D721Med (cell line): ENCODE measurements at regions not wholly inside any gene's neighbourhood (a gene's known extent, or its start where the extent isn't known, plus 50 kb on each side); places are given as distances from the start of the nearest gene placed in this dataset.

ENCODE experiments used
- DNase-seq: peaks from one replicate; pipeline ENCODE4 v3.0.0; 2011; ENCODE audit warnings: low spot score; ENCODE audit not compliant: insufficient read length
- FAIRE-seq: peaks from 2 replicates; lab custom pipeline; 2011; peaks lifted over from hg19 to GRCh38; lab: Jason Lieb, UNC
- TF ChIP-seq, protein P1 (sequence below): IDR thresholded peaks from 2 replicates; pipeline ENCODE4 v1.5.1; 2012; ENCODE audit warnings: mild to moderate bottlenecking, control low read depth; ENCODE audit not compliant: insufficient read depth; ENCODE audit errors: missing control alignments

DNA sequence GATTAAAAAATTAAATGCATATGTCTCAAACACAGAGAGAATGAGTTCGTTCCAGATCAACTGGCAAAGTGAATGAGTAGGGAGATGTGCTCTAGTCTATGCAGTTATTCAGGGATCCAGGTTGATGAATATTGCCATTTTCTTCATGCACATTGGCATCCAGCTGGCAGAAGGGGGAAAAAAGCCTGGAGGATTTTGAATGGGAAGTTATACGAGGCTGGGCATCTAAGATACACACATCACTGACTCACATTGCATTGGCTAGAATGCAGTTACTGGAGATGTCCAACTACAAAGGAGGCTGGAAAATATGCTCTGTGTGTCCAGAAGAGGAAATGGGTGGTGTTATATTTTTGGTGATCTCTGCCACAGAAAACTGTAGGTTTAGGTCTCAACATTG, 270.9 kb upstream of the FIGN start:
- no peak for DNase-seq
- FAIRE-seq: no peak
- TF ChIP-seq, protein P1, sequence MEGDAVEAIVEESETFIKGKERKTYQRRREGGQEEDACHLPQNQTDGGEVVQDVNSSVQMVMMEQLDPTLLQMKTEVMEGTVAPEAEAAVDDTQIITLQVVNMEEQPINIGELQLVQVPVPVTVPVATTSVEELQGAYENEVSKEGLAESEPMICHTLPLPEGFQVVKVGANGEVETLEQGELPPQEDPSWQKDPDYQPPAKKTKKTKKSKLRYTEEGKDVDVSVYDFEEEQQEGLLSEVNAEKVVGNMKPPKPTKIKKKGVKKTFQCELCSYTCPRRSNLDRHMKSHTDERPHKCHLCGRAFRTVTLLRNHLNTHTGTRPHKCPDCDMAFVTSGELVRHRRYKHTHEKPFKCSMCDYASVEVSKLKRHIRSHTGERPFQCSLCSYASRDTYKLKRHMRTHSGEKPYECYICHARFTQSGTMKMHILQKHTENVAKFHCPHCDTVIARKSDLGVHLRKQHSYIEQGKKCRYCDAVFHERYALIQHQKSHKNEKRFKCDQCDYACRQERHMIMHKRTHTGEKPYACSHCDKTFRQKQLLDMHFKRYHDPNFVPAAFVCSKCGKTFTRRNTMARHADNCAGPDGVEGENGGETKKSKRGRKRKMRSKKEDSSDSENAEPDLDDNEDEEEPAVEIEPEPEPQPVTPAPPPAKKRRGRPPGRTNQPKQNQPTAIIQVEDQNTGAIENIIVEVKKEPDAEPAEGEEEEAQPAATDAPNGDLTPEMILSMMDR: no peak

DNA sequence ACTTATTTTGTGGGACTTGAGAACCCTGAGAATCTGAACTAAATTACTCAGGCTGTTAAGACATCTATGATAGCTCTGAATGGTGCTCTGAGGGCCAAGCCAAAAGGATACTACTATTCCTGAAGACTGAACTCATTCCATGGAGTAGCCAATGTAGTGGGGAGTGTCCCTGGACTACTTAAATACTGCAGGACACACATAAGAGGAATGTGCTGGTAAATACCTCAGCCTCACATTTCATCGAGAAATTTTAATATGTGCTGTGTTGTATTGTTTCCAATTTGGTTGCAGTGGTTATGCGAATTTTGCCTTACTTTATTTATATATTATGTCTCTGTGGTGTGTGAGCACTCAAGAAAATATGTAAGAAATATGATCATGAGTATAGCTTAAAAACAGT, 264.4 kb upstream of the FIGN start:
- FAIRE-seq (no peak), DNase-seq (no peak)
- TF ChIP-seq, protein P1: no peak

DNA sequence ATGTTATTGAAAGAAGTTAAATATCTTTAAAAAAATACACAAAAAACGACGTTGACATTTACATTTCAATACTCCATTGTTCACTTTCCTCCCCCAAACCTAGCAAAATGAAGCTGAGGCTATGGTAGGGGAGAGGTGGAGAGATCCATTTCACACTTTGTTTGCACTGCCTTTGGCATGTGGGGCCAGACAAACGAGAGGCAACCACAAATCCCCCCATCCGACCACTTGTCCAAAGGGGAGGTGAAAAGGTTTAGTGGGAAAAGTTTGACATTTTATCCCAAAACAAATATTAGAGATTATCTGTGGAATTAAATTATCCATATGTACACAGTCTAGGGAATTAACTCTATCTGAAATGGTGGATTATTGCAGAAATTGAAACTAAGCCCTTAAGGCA, 261.7 kb upstream of the FIGN start:
- no peak for DNase-seq
- TF ChIP-seq, protein P1: no peak
- no peak for FAIRE-seq

DNA sequence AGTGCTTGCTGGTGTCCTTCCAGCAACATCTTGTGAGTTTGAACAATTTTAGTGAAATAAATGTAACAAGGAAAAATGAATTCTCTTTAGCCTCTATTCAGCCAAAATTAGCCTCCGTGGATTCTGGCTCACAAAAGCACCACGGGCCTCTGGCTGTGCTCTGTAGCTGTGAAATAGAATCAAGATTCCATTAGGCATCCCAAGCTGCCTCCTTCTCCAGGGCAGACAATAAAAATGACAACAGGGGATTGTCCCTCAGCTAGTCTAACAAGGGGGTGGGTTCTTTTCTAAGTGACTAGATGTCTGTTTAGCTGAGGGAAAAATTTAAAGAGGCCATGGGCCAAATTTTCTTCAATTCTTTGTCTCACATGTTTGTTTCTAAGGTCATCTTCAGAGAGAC, 254.7 kb upstream of the FIGN start:
- TF ChIP-seq, protein P1: no peak
- no peak for FAIRE-seq
- DNase-seq: no peak

DNA sequence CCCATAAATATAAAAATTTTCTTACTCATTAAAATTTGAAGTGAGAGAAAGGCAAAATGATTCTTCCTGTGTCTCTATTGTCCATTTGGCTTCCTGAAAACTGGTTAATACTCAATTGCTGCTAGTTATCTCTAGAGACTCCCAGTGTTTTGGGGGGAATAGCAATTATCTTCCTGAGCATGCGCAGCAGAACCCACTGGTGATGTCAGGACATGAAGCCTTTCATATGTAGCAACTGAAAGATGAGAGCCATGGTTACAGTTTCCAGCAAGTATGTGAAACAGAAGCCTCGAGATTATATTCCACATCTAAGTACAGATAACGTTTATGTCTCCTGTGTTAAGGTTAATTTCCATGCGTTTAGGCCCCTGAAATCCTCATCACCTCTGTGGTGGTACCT, 254.3 kb upstream of the FIGN start:
- no peak for DNase-seq
- TF ChIP-seq, protein P1: no peak
- no peak for FAIRE-seq

DNA sequence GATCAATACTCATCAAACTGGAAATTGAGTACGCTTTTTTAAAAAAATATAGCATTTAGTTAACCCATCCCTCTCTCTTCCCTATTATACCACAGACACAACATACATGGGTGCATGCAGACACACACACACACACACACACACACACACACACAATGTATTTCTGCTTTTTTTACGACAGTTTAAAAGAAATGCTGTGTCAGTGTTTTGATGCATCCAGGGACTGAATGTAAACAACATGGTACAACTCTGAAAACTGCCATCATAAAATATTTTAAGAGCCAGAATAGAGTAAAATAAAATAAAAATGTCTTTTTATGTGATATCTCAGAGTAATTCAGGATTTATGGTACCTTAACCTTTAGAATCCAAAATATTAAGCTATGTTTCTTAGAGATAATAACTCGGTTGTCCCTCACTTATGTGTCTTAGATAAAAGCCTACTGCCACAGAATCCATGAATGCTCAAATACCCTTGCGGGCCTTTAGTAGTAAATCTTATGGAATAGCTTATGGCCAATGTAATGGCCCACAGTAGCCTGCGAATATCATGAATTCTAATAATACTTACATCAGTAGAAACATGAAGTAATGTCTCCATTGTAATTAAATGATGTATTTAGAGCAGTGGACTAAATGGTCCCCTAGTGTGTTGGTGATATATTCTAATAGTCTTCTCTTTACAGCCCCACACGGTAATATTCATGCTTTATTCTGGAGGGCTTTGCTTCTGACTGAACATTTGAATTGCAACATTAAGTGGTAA, 251.6 kb upstream of the FIGN start:
- DNase-seq (no peak), FAIRE-seq (no peak)
- TF ChIP-seq, protein P1: no peak

DNA sequence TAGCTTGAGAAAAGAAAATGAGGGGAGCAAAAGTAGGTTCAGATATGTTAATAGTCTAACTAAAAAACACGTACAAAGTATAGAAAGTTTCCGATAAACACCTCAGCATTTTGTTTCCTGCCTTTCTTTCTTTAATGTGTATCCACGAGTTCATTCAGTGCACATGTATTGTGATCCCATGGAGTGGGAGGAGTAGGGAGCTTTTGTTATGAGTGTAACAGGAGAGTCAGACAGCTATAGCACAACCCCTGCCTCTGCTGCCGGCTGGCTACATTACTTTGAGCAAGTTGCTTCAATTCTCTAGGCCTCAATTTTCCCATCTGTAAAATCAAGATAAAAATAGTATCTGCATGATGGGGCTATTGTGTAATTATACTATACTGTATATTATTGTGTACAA, 249.2 kb upstream of the FIGN start:
- TF ChIP-seq, protein P1: no peak
- no peak for DNase-seq
- no peak for FAIRE-seq
